Right lobe of liver (tissue), 6 donors: ENCODE measurements at regions not wholly inside any gene's neighbourhood (a gene's known extent, or its start where the extent isn't known, plus 50 kb on each side); places are given as distances from the start of the nearest gene placed in this dataset.

ENCODE experiments used
- ATAC-seq, 4 donors: fragments of 200-7000 bp; cut with Tn5 transposase; one replicate each; pipeline ENCODE4 v1.9.1; 2020; ENCODE audit warnings: mild to moderate bottlenecking in 4 of 4, moderate library complexity in 4 of 4
- DNase-seq, 3 donors: peaks; one replicate each; pipeline ENCODE4 v3.0.0-alpha.2; 2020
- H3K27ac ChIP-seq, 3 donors: fragments of 200-600 bp; one replicate each; pipeline ENCODE4 v1.8.0; 2022
- H3K27me3 ChIP-seq, 2 donors: fragments of 200-600 bp; one replicate each; pipeline ENCODE4 v1.8.0; 2022
- H3K36me3 ChIP-seq, 4 donors: fragments of 200-600 bp; sonication (generic) in 1 of 4; one replicate each; pipeline versions ENCODE4 v1.5.1 to v1.8.0; 2017 to 2022; ENCODE audit warnings: control low read depth in 1 of 4
- H3K4me1 ChIP-seq, 4 donors: fragments of 200-600 bp; sonication (generic) in 1 of 4; one replicate each; pipeline versions ENCODE4 v1.5.1 to v1.8.0; 2017 to 2022; ENCODE audit warnings: control low read depth in 1 of 4
- H3K4me3 ChIP-seq, 3 donors: fragments of 200-600 bp; one replicate each; pipeline ENCODE4 v1.8.0; 2022
- H3K9me3 ChIP-seq, 4 donors: fragments of 200-600 bp; sonication (generic) in 1 of 4; one replicate each; pipeline versions ENCODE4 v1.5.1 to v1.8.0; 2017 to 2022; ENCODE audit warnings: control low read depth in 1 of 4
- POLR2A ChIP-seq: fragments of 450-650 bp; IDR thresholded peaks from one replicate; pipeline ENCODE4 v1.6.1; 2017; ENCODE audit warnings: antibody characterized with exemption, mild to moderate bottlenecking
- WGBS: methylation state at CpG from one replicate; pipeline ENCODE4 v1.1.6; 2018; ENCODE audit warnings: low coverage, low lambda C conversion rate; ENCODE audit not compliant: insufficient coverage; ENCODE audit errors: missing lambda C conversion rate; 5-methylcytosine and 5-hydroxymethylcytosine counted together
- intact Hi-C, 2 donors: fragments of 100-400 bp; cut with DNase I; formaldehyde crosslinking; loops; one replicate each; pipeline versions ENCODE4 v1.11.2 to v1.14.1; 2022
- TF ChIP-seq, protein P1 (sequence below), 4 donors: fragments of 200-600 bp in 3 of 4; fragments of 450-650 bp in 1 of 4; IDR thresholded peaks; one replicate each; pipeline versions ENCODE4 v1.5.1 to v1.8.0; 2016 to 2022; ENCODE audit warnings: antibody characterized with exemption in 4 of 4, mild to moderate bottlenecking in 2 of 4
- donor health status: DM: no; HTN: yes; CAD: no.
- donor health status: DM: no; HTN: no; CAD: no.
- donor health status: DM: no; HTN: no; CAD: no.
- donor health status: DM: no; HTN: yes; CAD: no.
- donor health status: DM: no; HTN: yes; CAD: no.

DNA sequence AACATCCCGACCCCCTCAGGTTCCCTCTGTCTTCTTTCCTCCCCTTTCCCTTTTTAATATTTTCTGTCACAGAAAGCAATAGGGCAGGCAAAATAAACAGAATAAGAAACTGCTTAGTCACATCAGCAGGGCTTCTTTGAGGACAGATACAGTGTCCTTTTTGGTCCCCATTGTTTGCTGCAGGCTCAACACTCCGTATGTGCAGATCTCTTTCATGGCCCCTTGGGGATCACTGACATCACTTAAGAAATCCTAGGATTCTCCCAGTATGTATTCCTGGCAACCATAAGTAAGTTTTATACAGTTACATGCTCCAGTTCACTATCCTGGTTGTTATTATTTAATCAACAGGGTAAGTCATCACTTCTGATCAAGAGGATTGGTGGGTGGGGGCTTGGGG is 448.0 kb downstream of the NKX6-1 start:
- 23% methylated on average over 2 of the region's 2 CpGs for WGBS
- Histone ChIP-seq H3K9me3 (no peaks in the 10 kb centered on the region), H3K27ac (no peak overlapping the region), H3K27me3 (no peaks in the 10 kb centered on the region), H3K36me3 (no peaks in the 10 kb centered on the region), H3K4me3 (no peak overlapping the region), H3K4me1 (no peaks in the 10 kb centered on the region)
- no peak for DNase-seq
- intact Hi-C loops, result no loop called here
- no peak for TF ChIP-seq POLR2A
- TF ChIP-seq, protein P1, sequence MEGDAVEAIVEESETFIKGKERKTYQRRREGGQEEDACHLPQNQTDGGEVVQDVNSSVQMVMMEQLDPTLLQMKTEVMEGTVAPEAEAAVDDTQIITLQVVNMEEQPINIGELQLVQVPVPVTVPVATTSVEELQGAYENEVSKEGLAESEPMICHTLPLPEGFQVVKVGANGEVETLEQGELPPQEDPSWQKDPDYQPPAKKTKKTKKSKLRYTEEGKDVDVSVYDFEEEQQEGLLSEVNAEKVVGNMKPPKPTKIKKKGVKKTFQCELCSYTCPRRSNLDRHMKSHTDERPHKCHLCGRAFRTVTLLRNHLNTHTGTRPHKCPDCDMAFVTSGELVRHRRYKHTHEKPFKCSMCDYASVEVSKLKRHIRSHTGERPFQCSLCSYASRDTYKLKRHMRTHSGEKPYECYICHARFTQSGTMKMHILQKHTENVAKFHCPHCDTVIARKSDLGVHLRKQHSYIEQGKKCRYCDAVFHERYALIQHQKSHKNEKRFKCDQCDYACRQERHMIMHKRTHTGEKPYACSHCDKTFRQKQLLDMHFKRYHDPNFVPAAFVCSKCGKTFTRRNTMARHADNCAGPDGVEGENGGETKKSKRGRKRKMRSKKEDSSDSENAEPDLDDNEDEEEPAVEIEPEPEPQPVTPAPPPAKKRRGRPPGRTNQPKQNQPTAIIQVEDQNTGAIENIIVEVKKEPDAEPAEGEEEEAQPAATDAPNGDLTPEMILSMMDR (IDR thresholded peaks at IDR 0.05), result no peak
- ATAC-seq, result no peak

DNA sequence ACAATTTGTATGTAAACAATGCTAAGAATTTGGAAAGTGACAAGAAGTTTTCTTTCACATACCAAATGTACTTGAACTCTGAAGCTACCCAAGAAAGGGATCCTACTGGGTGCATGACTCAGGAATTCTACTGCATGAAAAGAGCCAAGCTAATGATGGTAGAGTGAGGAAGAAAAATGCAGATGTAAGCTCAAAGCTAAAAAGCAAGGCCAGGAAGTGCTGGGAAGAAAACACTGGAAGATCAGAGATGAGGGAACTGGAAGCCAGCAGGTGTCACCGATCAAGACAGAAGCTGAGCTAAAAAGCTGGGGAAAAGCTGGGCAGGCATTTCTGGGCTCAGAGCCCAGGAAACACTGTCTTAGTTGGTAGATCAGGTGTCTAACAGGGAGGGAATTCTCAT is 449.1 kb downstream of the NKX6-1 start:
- H3K27ac ChIP-seq, result no peak overlapping the region
- WGBS, result 8% methylated on average over 1 of the region's 1 CpG
- H3K4me3 ChIP-seq, result no peak overlapping the region
- no peaks in the 10 kb centered on the region for H3K9me3 ChIP-seq
- H3K27me3 ChIP-seq, result no peaks in the 10 kb centered on the region
- no peaks in the 10 kb centered on the region for H3K4me1 ChIP-seq
- DNase-seq (no peak), ATAC-seq (no peak)
- intact Hi-C loops, result no loop called here
- no peaks in the 10 kb centered on the region for H3K36me3 ChIP-seq
- TF ChIP-seq POLR2A, result no peak
- TF ChIP-seq, protein P1 (IDR thresholded peaks at IDR 0.05), result no peak

DNA sequence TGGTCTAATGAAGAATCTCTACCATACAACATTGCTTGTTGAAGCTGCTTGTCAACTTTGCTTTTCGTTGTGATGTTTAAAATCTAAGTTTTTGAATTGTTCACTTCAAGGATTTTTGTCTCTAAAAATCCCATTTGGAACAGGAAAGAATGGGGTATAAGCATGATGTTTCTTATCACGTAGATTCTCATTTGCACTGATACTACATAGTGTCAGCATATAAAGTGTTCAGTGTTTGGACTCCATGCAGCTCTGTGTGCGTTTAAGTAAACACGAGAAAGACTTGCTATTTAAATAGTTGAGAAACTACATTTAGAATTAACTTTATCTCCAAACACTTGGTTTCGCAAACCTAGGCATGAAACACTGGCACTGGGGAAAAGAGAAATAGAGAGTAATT is 452.5 kb downstream of the NKX6-1 start:
- TF ChIP-seq POLR2A, result no peak
- TF ChIP-seq, protein P1 (IDR thresholded peaks at IDR 0.05), result no peak

DNA sequence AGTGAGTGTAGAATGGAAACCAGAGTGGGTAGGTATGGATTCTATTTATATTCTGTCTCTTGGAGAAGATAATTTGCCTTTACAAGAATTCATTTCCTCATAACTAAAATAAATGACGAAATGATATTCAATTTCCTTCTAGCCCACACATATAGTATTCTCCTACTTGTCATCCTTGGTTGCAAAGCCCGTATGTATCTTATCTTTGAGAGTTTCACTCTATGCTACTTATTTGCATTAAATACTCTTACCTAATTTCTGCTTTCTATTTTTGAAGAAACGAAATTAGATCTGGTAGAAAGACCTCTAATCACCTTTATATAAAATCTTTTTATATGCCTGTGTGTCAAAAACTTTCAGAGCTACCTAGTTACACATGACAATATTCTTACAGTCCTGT is 457.7 kb downstream of the NKX6-1 start:
- Histone ChIP-seq H3K9me3 (no peaks in the 10 kb centered on the region), H3K27ac (no peak overlapping the region), H3K4me1 (no peaks in the 10 kb centered on the region), H3K36me3 (no peaks in the 10 kb centered on the region), H3K27me3 (no peaks in the 10 kb centered on the region), H3K4me3 (no peak overlapping the region)
- TF ChIP-seq, protein P1 (IDR thresholded peaks at IDR 0.05), result no peak
- no peak for TF ChIP-seq POLR2A
- WGBS, result 48% methylated on average over 3 of the region's 3 CpGs
- no peak for ATAC-seq
- intact Hi-C loops, result no loop called here
- no peak for DNase-seq

More for the DNA sequence above, 452.5 kb downstream of the NKX6-1 start:
- no peaks in the 10 kb centered on the region for H3K9me3 ChIP-seq
- no peaks in the 10 kb centered on the region for H3K36me3 ChIP-seq
- H3K27ac ChIP-seq, result no peak overlapping the region
- no peaks in the 10 kb centered on the region for H3K4me1 ChIP-seq
- no peaks in the 10 kb centered on the region for H3K27me3 ChIP-seq
- ATAC-seq (no peak), DNase-seq (no peak)
- intact Hi-C loops, result no loop called here
- WGBS, result 22% methylated on average over 5 of the region's 5 CpGs
- H3K4me3 ChIP-seq, result no peak overlapping the region

DNA sequence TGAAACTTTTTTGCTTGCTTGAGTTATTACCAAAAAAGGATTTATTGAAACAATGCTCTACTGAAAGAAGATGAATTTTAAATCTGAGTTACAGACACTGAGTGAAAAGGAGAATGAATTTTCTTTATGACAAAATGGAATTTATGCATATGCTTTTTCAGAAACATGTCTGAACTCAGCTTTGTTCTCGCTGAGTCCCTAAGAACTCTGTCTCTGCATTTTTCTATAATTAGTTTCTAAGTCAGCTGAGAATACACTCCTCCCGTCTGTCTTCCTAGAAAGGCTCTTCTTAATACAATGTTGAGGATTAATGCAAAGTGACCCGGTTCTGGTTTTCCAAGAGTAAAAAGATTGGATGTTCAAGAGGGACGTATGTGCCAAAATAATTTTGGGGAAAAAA is 463.5 kb downstream of the NKX6-1 start:
- Histone ChIP-seq H3K9me3 (no peaks in the 10 kb centered on the region), H3K4me1 (no peaks in the 10 kb centered on the region), H3K27me3 (no peaks in the 10 kb centered on the region), H3K36me3 (no peaks in the 10 kb centered on the region), H3K4me3 (no peak overlapping the region), H3K27ac (no peak overlapping the region)
- no peak for TF ChIP-seq POLR2A
- TF ChIP-seq, protein P1 (IDR thresholded peaks at IDR 0.05), result no peak
- ATAC-seq (no peak), DNase-seq (no peak)
- WGBS, result 45% methylated on average over 4 of the region's 4 CpGs
- intact Hi-C loops, result no loop called here
